ENCODE measurements at regions not wholly inside any gene's neighbourhood (a gene's known extent, or its start where the extent isn't known, plus 50 kb on each side); places are given as distances from the start of the nearest gene placed in this dataset.

DNA sequence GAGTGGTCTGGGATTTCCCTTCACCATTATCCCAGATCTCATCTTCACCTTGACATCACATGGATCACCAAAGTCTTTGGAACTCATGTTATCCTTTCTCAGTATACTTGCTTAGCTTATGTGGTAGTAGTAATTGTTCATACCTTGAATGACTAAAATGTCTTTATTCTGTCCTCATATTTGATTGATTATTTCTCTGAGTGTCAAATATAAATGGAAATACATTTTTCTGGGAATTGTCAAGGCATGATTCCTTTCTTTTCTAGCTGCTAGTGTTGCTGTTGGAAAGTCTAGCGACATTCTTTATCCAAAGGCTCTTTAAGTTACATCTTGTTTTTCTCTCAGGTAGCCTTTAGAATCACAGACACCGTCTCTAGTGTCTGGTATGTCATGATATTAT is 334.4 kb downstream of the CMPK2 start:
- no peak overlapping the region for H3K27ac ChIP-seq
- TF ChIP-seq, protein P1, sequence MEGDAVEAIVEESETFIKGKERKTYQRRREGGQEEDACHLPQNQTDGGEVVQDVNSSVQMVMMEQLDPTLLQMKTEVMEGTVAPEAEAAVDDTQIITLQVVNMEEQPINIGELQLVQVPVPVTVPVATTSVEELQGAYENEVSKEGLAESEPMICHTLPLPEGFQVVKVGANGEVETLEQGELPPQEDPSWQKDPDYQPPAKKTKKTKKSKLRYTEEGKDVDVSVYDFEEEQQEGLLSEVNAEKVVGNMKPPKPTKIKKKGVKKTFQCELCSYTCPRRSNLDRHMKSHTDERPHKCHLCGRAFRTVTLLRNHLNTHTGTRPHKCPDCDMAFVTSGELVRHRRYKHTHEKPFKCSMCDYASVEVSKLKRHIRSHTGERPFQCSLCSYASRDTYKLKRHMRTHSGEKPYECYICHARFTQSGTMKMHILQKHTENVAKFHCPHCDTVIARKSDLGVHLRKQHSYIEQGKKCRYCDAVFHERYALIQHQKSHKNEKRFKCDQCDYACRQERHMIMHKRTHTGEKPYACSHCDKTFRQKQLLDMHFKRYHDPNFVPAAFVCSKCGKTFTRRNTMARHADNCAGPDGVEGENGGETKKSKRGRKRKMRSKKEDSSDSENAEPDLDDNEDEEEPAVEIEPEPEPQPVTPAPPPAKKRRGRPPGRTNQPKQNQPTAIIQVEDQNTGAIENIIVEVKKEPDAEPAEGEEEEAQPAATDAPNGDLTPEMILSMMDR (conservative IDR thresholded peaks at IDR 0.05): no peak
- TF ChIP-seq ZFX (IDR thresholded peaks at IDR 0.05): no peak

DNA sequence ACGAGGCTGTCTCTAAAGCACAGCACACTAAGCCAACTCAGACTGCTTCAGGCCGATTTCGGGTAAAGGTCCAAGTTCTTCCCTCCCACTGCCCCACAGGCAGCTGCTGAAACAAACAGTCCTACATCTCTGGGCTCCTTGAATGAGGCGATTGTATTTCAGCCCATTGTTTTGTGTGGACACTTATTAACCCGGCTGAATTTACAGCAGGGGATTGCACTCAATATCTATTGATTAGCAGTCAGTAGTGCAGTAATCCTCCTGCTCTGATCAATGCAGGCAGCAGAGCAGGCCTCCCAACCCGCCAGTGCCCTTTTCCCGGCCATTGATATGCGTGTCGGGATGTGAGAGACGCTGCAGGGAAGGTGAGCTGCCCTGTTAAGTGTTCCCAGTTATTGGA is 330.1 kb downstream of the CMPK2 start:
- H3K27ac ChIP-seq: no peak overlapping the region
- no peak for TF ChIP-seq ZFX (IDR thresholded peaks at IDR 0.05)
- TF ChIP-seq, protein P1 (conservative IDR thresholded peaks at IDR 0.05): no peak

DNA sequence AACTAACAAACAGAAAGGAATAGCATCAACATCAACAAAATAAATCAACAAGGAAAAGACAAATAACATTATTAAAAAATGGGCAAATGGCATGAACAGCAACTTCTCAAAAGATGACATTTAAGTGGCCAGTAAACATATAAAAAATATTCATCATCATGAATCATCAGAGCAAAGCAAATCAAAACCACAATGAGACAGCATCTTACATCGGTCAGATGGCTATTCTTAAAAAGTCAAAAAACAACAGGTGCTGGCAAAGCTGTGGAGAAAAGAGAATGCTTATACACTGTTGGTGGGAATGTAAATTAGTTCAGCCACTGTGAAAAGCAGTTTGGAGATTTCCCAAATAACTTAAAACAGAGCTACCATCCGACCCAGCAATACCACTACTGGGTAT is 327.1 kb downstream of the CMPK2 start:
- no peak for TF ChIP-seq ZFX (IDR thresholded peaks at IDR 0.05)
- TF ChIP-seq, protein P1 (conservative IDR thresholded peaks at IDR 0.05): no peak
- no peak overlapping the region for H3K27ac ChIP-seq

DNA sequence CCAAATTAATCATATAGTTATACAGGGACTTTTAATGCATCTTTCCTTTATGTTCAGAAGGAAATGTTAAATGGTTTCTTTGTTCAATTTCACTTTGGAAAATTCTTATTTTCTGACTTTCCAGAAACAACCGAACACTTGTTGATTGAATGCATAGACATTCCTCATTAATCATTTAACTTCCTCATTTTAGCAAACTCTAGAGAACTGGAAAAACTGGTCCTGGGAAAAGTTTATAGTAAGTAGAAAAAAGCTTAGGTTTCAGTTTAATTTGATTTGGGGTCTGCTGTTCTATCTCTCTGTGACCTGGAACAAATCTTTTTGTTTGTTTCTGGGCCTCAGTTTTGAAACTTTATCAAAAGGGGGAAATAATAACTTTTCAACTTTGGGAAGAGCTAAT is 320.4 kb downstream of the CMPK2 start:
- H3K27ac ChIP-seq: no peak overlapping the region
- no peak for TF ChIP-seq ZFX (IDR thresholded peaks at IDR 0.05)
- TF ChIP-seq, protein P1 (conservative IDR thresholded peaks at IDR 0.05): no peak

DNA sequence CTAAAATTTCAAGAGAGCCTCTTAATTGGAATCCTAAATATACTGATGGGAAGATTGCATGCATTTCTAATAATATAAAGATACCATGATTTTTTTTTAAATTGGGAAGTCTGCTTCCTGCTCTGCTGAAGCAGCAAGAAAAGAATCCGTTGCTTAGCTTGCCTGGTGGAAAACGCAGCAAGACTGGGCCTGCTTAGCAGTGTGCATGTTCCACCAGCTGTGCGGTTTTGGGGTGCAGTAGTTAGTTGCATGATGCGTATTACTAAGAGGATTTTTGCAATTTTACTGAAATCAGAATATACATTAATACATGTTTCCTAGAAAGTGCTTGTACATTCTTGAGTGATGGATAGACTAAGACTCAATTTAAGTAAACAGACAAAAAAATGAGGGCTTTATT is 319.9 kb downstream of the CMPK2 start:
- H3K27ac ChIP-seq: no peak overlapping the region
- TF ChIP-seq, protein P1 (conservative IDR thresholded peaks at IDR 0.05): no peak
- no peak for TF ChIP-seq ZFX (IDR thresholded peaks at IDR 0.05)

DNA sequence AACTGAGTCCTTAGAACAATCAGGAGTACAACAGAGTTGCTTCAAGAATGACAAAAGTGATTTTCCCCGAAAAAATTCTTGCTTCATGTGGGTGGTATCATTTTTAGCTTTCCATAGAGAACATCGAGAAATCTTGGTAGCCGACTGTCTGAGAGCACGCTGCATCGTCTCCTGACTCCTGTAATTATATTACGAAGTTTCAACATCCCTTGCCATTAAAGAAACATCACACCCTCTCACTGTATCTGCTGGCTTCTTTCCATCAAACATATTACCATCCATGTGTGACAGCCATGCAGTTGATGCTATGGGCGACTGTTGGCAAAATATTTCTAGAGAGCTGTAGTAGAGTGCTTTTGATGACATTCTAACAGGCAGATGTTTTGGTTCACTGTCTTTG is 311.2 kb downstream of the CMPK2 start:
- H3K27ac ChIP-seq: no peak overlapping the region
- TF ChIP-seq, protein P1 (conservative IDR thresholded peaks at IDR 0.05): no peak
- TF ChIP-seq ZFX (IDR thresholded peaks at IDR 0.05): no peak

DNA sequence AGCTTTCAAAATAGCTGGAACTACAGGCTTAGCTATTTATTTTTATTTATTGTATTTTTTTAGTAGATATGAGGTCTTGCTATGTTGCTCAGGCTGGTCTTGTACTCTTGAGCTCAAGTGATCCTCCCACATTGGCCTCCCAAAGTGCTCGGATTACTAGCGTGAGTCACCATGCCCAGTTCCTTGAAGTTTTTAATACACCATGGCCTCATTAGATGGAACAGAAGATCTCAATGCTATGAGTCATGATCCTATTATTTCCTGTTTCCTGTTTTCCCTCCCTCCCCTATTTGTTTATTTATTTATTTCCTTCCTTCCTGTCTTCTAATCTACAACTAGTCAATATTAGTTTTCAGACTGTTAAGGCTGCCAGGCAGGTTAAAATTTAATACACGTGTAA is 309.0 kb downstream of the CMPK2 start:
- H3K27ac ChIP-seq: no peak overlapping the region
- no peak for TF ChIP-seq ZFX (IDR thresholded peaks at IDR 0.05)
- TF ChIP-seq, protein P1 (conservative IDR thresholded peaks at IDR 0.05): no peak
